H1 (cell line): ENCODE measurements at regions not wholly inside any gene's neighbourhood (a gene's known extent, or its start where the extent isn't known, plus 50 kb on each side); places are given as distances from the start of the nearest gene placed in this dataset.

ENCODE experiments used
- CTCF ChIA-PET: fragments of 300-600 bp; sonication (Branson Sonifier 250); formaldehyde crosslinking; loops from one replicate; lab custom pipeline; 2021; ENCODE audit not compliant: partially characterized antibody; lab: Charles Lee
- POLR2A ChIA-PET: fragments of 300-600 bp; sonication (Branson Sonifier 250); formaldehyde crosslinking; loops from one replicate; lab custom pipeline; 2021; ENCODE audit warnings: inconsistent platforms; ENCODE audit not compliant: partially characterized antibody; lab: Charles Lee
- DNase-seq, 2 experiments: peaks; one replicate each; pipeline versions ENCODE4 v3.0.0 to v3.0.0-alpha.2; 2010 to 2022; ENCODE audit warnings: low spot score in 2 of 2, low read depth in 1 of 2, mixed read lengths in 1 of 2
- FAIRE-seq: peaks from 2 replicates; lab custom pipeline; 2011; peaks lifted over from hg19 to GRCh38; lab: Jason Lieb, UNC
- H2AFZ ChIP-seq: 2 replicates; pipeline ENCODE4 v1.8.1; 2012; ENCODE audit warnings: low read length, inconsistent platforms
- H2AK5ac ChIP-seq: 2 replicates; pipeline ENCODE4 v1.6.1; 2013; ENCODE audit warnings: low read depth, low read length
- H2BK120ac ChIP-seq: replicated peaks from 2 replicates; pipeline ENCODE3; 2013; ENCODE audit warnings: low read depth, low read length, inconsistent platforms
- H2BK12ac ChIP-seq: 2 replicates; pipeline ENCODE4 v1.6.1; 2013; ENCODE audit warnings: low read depth, low read length
- H2BK15ac ChIP-seq: 2 replicates; pipeline ENCODE4 v1.6.1; 2013; ENCODE audit warnings: low read length
- H2BK20ac ChIP-seq: 2 replicates; pipeline ENCODE4 v1.6.1; 2013; ENCODE audit warnings: low read length
- H2BK5ac ChIP-seq: 2 replicates; pipeline ENCODE4 v1.6.1; 2013; ENCODE audit warnings: low read depth, low read length
- H3K14ac ChIP-seq: 2 replicates; pipeline ENCODE4 v1.6.1; 2013; ENCODE audit warnings: inconsistent platforms; ENCODE audit not compliant: insufficient read length
- H3K18ac ChIP-seq: 2 replicates; pipeline ENCODE4 v1.6.1; 2013; ENCODE audit warnings: low read length; ENCODE audit errors: extremely low read depth
- H3K23ac ChIP-seq: 2 replicates; pipeline ENCODE4 v1.6.1; 2013; ENCODE audit warnings: inconsistent platforms; ENCODE audit not compliant: insufficient read length
- H3K23me2 ChIP-seq: 2 replicates; pipeline ENCODE4 v1.6.1; 2013; ENCODE audit warnings: low read depth, low read length
- H3K27ac ChIP-seq: 2 replicates; pipeline ENCODE4 v1.6.1; 2011; ENCODE audit warnings: low read depth, low read length, inconsistent platforms
- H3K27me3 ChIP-seq, 4 experiments: replicated peaks in 1 of 4; 1 replicate in 1 of 4; 2 replicates in 3 of 4; pipeline versions ENCODE4 v1.6.1 to v1.8.1; 2011 to 2013; ENCODE audit warnings: low read length in 3 of 4, mild to moderate bottlenecking in 3 of 4, inconsistent platforms in 2 of 4, mixed read lengths in 2 of 4, moderate library complexity in 1 of 4; ENCODE audit not compliant: control insufficient read depth in 3 of 4, insufficient read depth in 3 of 4; ENCODE audit errors: extremely low read depth in 1 of 4
- H3K36me3 ChIP-seq, 4 experiments: 2 replicates each; pipeline versions ENCODE4 v1.6.1 to v1.8.1; 2011 to 2013; ENCODE audit warnings: mild to moderate bottlenecking in 4 of 4, low read length in 3 of 4, moderate library complexity in 2 of 4, control low read depth in 1 of 4, inconsistent platforms in 1 of 4; ENCODE audit not compliant: insufficient read depth in 4 of 4, control insufficient read depth in 2 of 4
- H3K4ac ChIP-seq: replicated peaks from 2 replicates; pipeline ENCODE3; 2013; ENCODE audit warnings: low read length, low read depth, mixed read lengths, inconsistent platforms; ENCODE audit not compliant: insufficient read length
- H3K4me1 ChIP-seq, 4 experiments: replicated peaks in 1 of 4; 1 replicate in 1 of 4; 2 replicates in 3 of 4; pipeline versions ENCODE4 v1.6.1 to v1.8.1; 2011 to 2013; ENCODE audit warnings: low read length in 3 of 4, inconsistent platforms in 2 of 4, mixed read lengths in 1 of 4; ENCODE audit not compliant: insufficient read depth in 4 of 4, control insufficient read depth in 3 of 4
- H3K4me2 ChIP-seq, 2 experiments: 2 replicates each; pipeline versions ENCODE4 v1.6.1 to v1.8.1; 2011 to 2013; ENCODE audit warnings: low read depth in 2 of 2, low read length in 2 of 2, control low read depth in 1 of 2, inconsistent platforms in 1 of 2, mild to moderate bottlenecking in 1 of 2; ENCODE audit not compliant: insufficient read depth in 1 of 2
- H3K4me3 ChIP-seq, 4 experiments: fragments of 200-600, 300-600 bp in 1 of 4; sonication (generic), shearing (Covaris generic), sonication (Bioruptor Twin) in 1 of 4; 2 replicates each; pipeline versions ENCODE4 v1.5.1 to v1.8.1; 2011 to 2016; ENCODE audit warnings: low read length in 4 of 4, low read depth in 3 of 4, control low read depth in 2 of 4, inconsistent platforms in 2 of 4, mild to moderate bottlenecking in 2 of 4, mixed read lengths in 1 of 4, moderate library complexity in 1 of 4; ENCODE audit not compliant: insufficient read depth in 2 of 4; ENCODE audit errors: extremely low read depth in 1 of 4
- H3K56ac ChIP-seq: replicated peaks from 2 replicates; pipeline ENCODE3; 2013; ENCODE audit warnings: low read depth, mild to moderate bottlenecking, mixed read lengths, low read length, inconsistent platforms; ENCODE audit not compliant: insufficient read length
- H3K79me1 ChIP-seq: 2 replicates; pipeline ENCODE4 v1.6.1; 2013; ENCODE audit warnings: low read depth, low read length, control low read depth
- H3K79me2 ChIP-seq, 2 experiments: 2 replicates each; pipeline versions ENCODE4 v1.6.1 to v1.8.1; 2012 to 2013; ENCODE audit warnings: low read length in 2 of 2, mild to moderate bottlenecking in 2 of 2, inconsistent platforms in 1 of 2; ENCODE audit not compliant: insufficient read depth in 2 of 2, control insufficient read depth in 1 of 2
- H3K9ac ChIP-seq, 4 experiments: replicated peaks in 1 of 4; 1 replicate in 1 of 4; 2 replicates in 3 of 4; pipeline versions ENCODE4 v1.6.1 to v1.8.1; 2011 to 2013; ENCODE audit warnings: low read depth in 3 of 4, low read length in 3 of 4, control low read depth in 2 of 4, mild to moderate bottlenecking in 2 of 4, moderate library complexity in 2 of 4, inconsistent platforms in 1 of 4; ENCODE audit errors: extremely low read depth in 1 of 4
- H3K9me3 ChIP-seq, 2 experiments: 2 replicates each; pipeline versions ENCODE4 v1.6.1 to v1.8.1; 2012 to 2013; ENCODE audit warnings: mild to moderate bottlenecking in 2 of 2, moderate library complexity in 2 of 2, control low read depth in 1 of 2, inconsistent platforms in 1 of 2, low read depth in 1 of 2, low read length in 1 of 2, mixed read lengths in 1 of 2; ENCODE audit not compliant: insufficient read depth in 2 of 2
- H4K20me1 ChIP-seq, 2 experiments: replicated peaks in 1 of 2; 2 replicates each; pipeline versions ENCODE3 to v1.8.1; 2011 to 2013; ENCODE audit warnings: inconsistent platforms in 2 of 2, low read length in 2 of 2, mild to moderate bottlenecking in 1 of 2; ENCODE audit not compliant: insufficient read depth in 2 of 2, control insufficient read depth in 1 of 2
- H4K5ac ChIP-seq: 2 replicates; pipeline ENCODE4 v1.6.1; 2013; ENCODE audit warnings: low read length, low read depth, mixed read lengths, inconsistent platforms; ENCODE audit not compliant: insufficient read length
- H4K8ac ChIP-seq: 2 replicates; pipeline ENCODE4 v1.8.0; 2013; ENCODE audit warnings: mild to moderate bottlenecking, moderate library complexity, low read length, inconsistent platforms; ENCODE audit not compliant: insufficient read depth; ENCODE audit errors: extremely low read depth
- H4K91ac ChIP-seq: replicated peaks from 2 replicates; pipeline ENCODE3; 2013; ENCODE audit warnings: low read length, mixed read lengths, inconsistent platforms; ENCODE audit not compliant: insufficient read length
- CHD1 ChIP-seq: IDR thresholded peaks from 2 replicates; pipeline ENCODE4 v1.6.1; 2012; ENCODE audit warnings: low read depth, low read length, improper control_type of control experiment
- KDM1A ChIP-seq: fragments of 200-600, 300-600 bp; sonication (generic); IDR thresholded peaks from 2 replicates; pipeline ENCODE4 v1.7.1; 2016; ENCODE audit warnings: mild to moderate bottlenecking, low read length, borderline replicate concordance
- KDM4A ChIP-seq: IDR thresholded peaks from one replicate; pipeline ENCODE4 v1.7.1; 2012; ENCODE audit warnings: low read depth, mild to moderate bottlenecking, moderate library complexity, low read length, inconsistent platforms; ENCODE audit not compliant: severe bottlenecking
- SIRT6 ChIP-seq: IDR thresholded peaks from one replicate; pipeline ENCODE4 v1.7.1; 2012; ENCODE audit warnings: low read length, inconsistent platforms
- SRF ChIP-seq: IDR thresholded peaks from 2 replicates; pipeline ENCODE4 v1.6.1; 2011; ENCODE audit warnings: mild to moderate bottlenecking, low read depth, low read length, moderate library complexity
- TAF1 ChIP-seq: IDR thresholded peaks from 2 replicates; pipeline ENCODE4 v1.6.1; 2011; ENCODE audit warnings: mild to moderate bottlenecking, low read depth, low read length
- TBP ChIP-seq: IDR thresholded peaks from 2 replicates; pipeline ENCODE4 v1.6.1; 2011; ENCODE audit warnings: low read depth, low read length, improper control_type of control experiment
- ZNF274 ChIP-seq: IDR thresholded peaks from 2 replicates; pipeline ENCODE4 v1.7.0; 2012; ENCODE audit warnings: low read length, borderline replicate concordance; ENCODE audit errors: extremely low read depth
- WGBS, 2 experiments: shearing (Covaris generic) in 1 of 2; methylation state at CpG; one replicate each; pipeline versions ENCODE4 v1.1.6 to v1.1.7; 2013 to 2015; ENCODE audit warnings: low lambda C conversion rate in 2 of 2, mixed read lengths in 2 of 2, inconsistent platforms in 1 of 2, low coverage in 1 of 2, missing lambda C conversion rate in 1 of 2; ENCODE audit not compliant: insufficient replicate concordance in 2 of 2, insufficient coverage in 1 of 2, insufficient read length in 1 of 2; ENCODE audit errors: extremely low coverage in 1 of 2, missing lambda C conversion rate in 1 of 2; 5-methylcytosine and 5-hydroxymethylcytosine counted together

DNA sequence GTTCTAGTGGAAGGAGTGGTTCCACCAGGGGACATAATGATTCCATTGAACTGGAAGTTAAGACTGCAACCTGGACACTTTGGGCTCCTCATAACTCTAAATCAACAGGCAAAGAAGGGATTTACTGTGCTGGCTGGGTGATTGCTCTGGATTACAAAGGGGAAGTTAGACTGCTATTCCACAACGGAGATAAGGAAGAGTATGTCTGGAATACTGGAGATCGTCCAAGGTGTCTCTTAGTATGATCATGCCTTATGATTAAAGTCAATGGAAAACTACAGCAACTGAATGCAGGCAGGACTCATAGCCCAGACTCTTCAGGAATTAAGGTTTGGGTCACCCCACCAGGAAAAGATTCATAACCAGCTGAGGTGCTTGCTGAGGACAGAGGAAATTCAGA lies 310.6 kb upstream of the MGMT start:
- 84% methylated on average over 2 of the region's 2 CpGs; no CpG with 5 or more reads in 1 of the 2 experiments for WGBS, 2 experiments

More for the DNA sequence above, 310.6 kb upstream of the MGMT start:
- no peak overlapping the region for H3K14ac ChIP-seq
- no peak overlapping the region for H2BK20ac ChIP-seq
- no peak overlapping the region for H3K18ac ChIP-seq
- DNase-seq, result no peak
- H3K36me3 ChIP-seq, result no peaks in the 10 kb centered on the region
- POLR2A ChIA-PET, result no interaction called here
- no peak overlapping the region for H4K8ac ChIP-seq
- H3K27ac ChIP-seq, result no peak overlapping the region
- 0 out of 2 replicates have a peak, but pooled peaks cover 2% of the 10 kb centered on the region for H3K79me1 ChIP-seq
- no peak overlapping the region for H4K5ac ChIP-seq
- H2BK15ac ChIP-seq, result no peak overlapping the region
- no peak overlapping the region for H3K4me2 ChIP-seq
- H2BK12ac ChIP-seq, result no peak overlapping the region
- H2AFZ ChIP-seq, result no peak overlapping the region
- H3K27me3 ChIP-seq, result no peaks in the 10 kb centered on the region
- H2BK120ac ChIP-seq, result no peak overlapping the region
- no peak overlapping the region for H2BK5ac ChIP-seq
- TF ChIP-seq ZNF274 (no peak), CHD1 (no peak), SIRT6 (no peak), TBP (no peak), KDM4A (no peak), SRF (no peak), KDM1A (no peak), TAF1 (no peak)
- TF ChIP-seq, all 59 proteins: peak for 0
- H3K56ac ChIP-seq, result no peak overlapping the region
- H3K4me3 ChIP-seq, result no peak overlapping the region
- no peaks in the 10 kb centered on the region for H3K79me2 ChIP-seq
- no peak overlapping the region for H4K91ac ChIP-seq
- no peaks in the 10 kb centered on the region for H3K23me2 ChIP-seq
- no peaks in the 10 kb centered on the region for H4K20me1 ChIP-seq
- H3K23ac ChIP-seq, result no peak overlapping the region
- H3K4ac ChIP-seq, result no peak overlapping the region
- H2AK5ac ChIP-seq, result no peak overlapping the region
- no peak for FAIRE-seq
- H3K9ac ChIP-seq, result no peak overlapping the region
- CTCF ChIA-PET, result no interaction called here
- peaks cover 2 to 7% (median 4%) of the 10 kb centered on the region in 4 experiments for H3K4me1 ChIP-seq
- no peaks in the 10 kb centered on the region for H3K9me3 ChIP-seq
